ENCODE measurements at regions not wholly inside any gene's neighbourhood (a gene's known extent, or its start where the extent isn't known, plus 50 kb on each side); places are given as distances from the start of the nearest gene placed in this dataset.

GRCh38 chr17:19482576-19482975, 51.1 kb upstream of the SLC47A1 start:
- no peak overlapping the region for H3K4me2 ChIP-seq (replicated peaks; ENCODE audit: low read depth, low read length, poor library complexity, severe bottlenecking)
- H3K27me3 ChIP-seq (replicated peaks in 1 of 4; ENCODE audit: control extremely low read depth in 1 of 4, control insufficient read depth in 3 of 4, insufficient read depth in 4 of 4, low read length in 3 of 4), result peaks cover 0 to 3% (median 0%) of the 10 kb centered on the region in 4 experiments
- no peaks in the 10 kb centered on the region for H3K79me2 ChIP-seq (ENCODE audit: control insufficient read depth, insufficient read depth, low read length)
- WGBS (ENCODE audit: insufficient coverage), result no CpG with 5 or more reads among the region's 1 CpG
- no peaks in the 10 kb centered on the region for H4K20me1 ChIP-seq (ENCODE audit: control insufficient read depth, insufficient read depth, low read length, poor library complexity, severe bottlenecking)
- POLR2A ChIA-PET, result no interaction called here
- TF ChIP-seq, protein P1, sequence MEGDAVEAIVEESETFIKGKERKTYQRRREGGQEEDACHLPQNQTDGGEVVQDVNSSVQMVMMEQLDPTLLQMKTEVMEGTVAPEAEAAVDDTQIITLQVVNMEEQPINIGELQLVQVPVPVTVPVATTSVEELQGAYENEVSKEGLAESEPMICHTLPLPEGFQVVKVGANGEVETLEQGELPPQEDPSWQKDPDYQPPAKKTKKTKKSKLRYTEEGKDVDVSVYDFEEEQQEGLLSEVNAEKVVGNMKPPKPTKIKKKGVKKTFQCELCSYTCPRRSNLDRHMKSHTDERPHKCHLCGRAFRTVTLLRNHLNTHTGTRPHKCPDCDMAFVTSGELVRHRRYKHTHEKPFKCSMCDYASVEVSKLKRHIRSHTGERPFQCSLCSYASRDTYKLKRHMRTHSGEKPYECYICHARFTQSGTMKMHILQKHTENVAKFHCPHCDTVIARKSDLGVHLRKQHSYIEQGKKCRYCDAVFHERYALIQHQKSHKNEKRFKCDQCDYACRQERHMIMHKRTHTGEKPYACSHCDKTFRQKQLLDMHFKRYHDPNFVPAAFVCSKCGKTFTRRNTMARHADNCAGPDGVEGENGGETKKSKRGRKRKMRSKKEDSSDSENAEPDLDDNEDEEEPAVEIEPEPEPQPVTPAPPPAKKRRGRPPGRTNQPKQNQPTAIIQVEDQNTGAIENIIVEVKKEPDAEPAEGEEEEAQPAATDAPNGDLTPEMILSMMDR (IDR thresholded peaks at IDR 0.05), result no peak
- no peak for TF ChIP-seq EZH2 (IDR thresholded peaks at IDR 0.05; ENCODE audit: borderline replicate concordance, insufficient read depth, low read depth, low read length, poor library complexity, severe bottlenecking)
- H3K27ac Mint-ChIP-seq, result no peak overlapping the region
- no peak for ATAC-seq (ENCODE audit: low read depth)
- H3K4me1 Mint-ChIP-seq, result no peaks in the 10 kb centered on the region
- no peak overlapping the region for H3K9ac ChIP-seq (ENCODE audit: low read length)
- no peaks in the 10 kb centered on the region for H3K4me1 ChIP-seq (ENCODE audit: control insufficient read depth in 2 of 2, insufficient read depth in 2 of 2, low read length in 2 of 2)
- no peaks in the 10 kb centered on the region for H3K36me3 ChIP-seq (replicated peaks in 1 of 2; ENCODE audit: control extremely low read depth in 1 of 2, control insufficient read depth in 1 of 2, extremely low read depth in 1 of 2, insufficient read depth in 2 of 2, low read length in 1 of 2)
- peaks cover 0 to 1% (median 0%) of the 10 kb centered on the region in 3 donors for H3K9me3 ChIP-seq (ENCODE audit: control extremely low read depth in 1 of 3, control insufficient read depth in 2 of 3, insufficient read depth in 1 of 3, low read length in 2 of 3)
- DNase-seq, result no peak
- H3K4me3 ChIP-seq (ENCODE audit: control extremely low read depth in 1 of 5, extremely low read depth in 1 of 5, insufficient read depth in 1 of 5, low read depth in 2 of 5, low read length in 4 of 5), result no peak overlapping the region
- intact Hi-C loops (cut with micrococcal nuclease), result no loop called here
- H3K4me3 Mint-ChIP-seq, result no peak overlapping the region
- peaks cover 5% of the 10 kb centered on the region for H3K27me3 Mint-ChIP-seq
- no peak overlapping the region for H3K27ac ChIP-seq (ENCODE audit: low read length in 2 of 2)
- CTCF ChIA-PET, result no interaction called here
- H2AFZ ChIP-seq (ENCODE audit: insufficient read depth, low read depth, low read length, poor library complexity, severe bottlenecking), result no peak overlapping the region
- H3K9me3 Mint-ChIP-seq (ENCODE audit: insufficient read depth), result no peaks in the 10 kb centered on the region
